Gastroesophageal sphincter (tissue), 3 donors: ENCODE measurements at regions not wholly inside any gene's neighbourhood (a gene's known extent, or its start where the extent isn't known, plus 50 kb on each side); places are given as distances from the start of the nearest gene placed in this dataset.

Experiments
- CTCF ChIP-seq, 4 experiments: fragments of 200-600 bp in 2 of 4; fragments of 450-650 bp in 2 of 4; sonication (generic) in 1 of 4; IDR thresholded peaks; one replicate each; pipeline ENCODE4 v1.5.1; 2017 to 2019; ENCODE audit warnings: antibody characterized with exemption in 4 of 4, mild to moderate bottlenecking in 2 of 4, moderate library complexity in 2 of 4
- POLR2A ChIP-seq, 2 donors: fragments of 450-650 bp; IDR thresholded peaks; one replicate each; pipeline ENCODE4 v1.6.1; 2017; ENCODE audit warnings: antibody characterized with exemption in 2 of 2, mild to moderate bottlenecking in 2 of 2, moderate library complexity in 1 of 2
- POLR2AphosphoS5 ChIP-seq: sonication (generic); formaldehyde crosslinking; IDR thresholded peaks from one replicate; pipeline ENCODE4 v1.6.1; 2017; ENCODE audit warnings: antibody characterized with exemption

GRCh38 chr15:77553695-77554094, 79.0 kb downstream of the LINGO1 start:
- TF ChIP-seq POLR2A (IDR thresholded peaks at IDR 0.05) (no peak), CTCF (IDR thresholded peaks at IDR 0.05) (no peak), POLR2AphosphoS5 (no peak)
